Mesothelial cell of epicardium (in vitro differentiated cells): ENCODE measurements at regions not wholly inside any gene's neighbourhood (a gene's known extent, or its start where the extent isn't known, plus 50 kb on each side); places are given as distances from the start of the nearest gene placed in this dataset.

Experiments
- DNase-seq, 2 experiments: peaks; one replicate each; pipeline ENCODE4 v3.0.0; 2021; ENCODE audit warnings: low spot score in 2 of 2; ENCODE audit not compliant: unreplicated experiment in 2 of 2
- H3K27ac Mint-ChIP-seq: 2 replicates; pipeline ENCODE4 v1.8.0; 2021; ENCODE audit warnings: mixed read lengths
- H3K27me3 Mint-ChIP-seq: 2 replicates; pipeline ENCODE4 v1.8.0; 2021; ENCODE audit warnings: low read depth, mixed read lengths
- H3K36me3 Mint-ChIP-seq: 2 replicates; pipeline ENCODE4 v1.8.0; 2021; ENCODE audit warnings: mixed read lengths
- H3K4me1 Mint-ChIP-seq: 2 replicates; pipeline ENCODE4 v1.8.0; 2021; ENCODE audit warnings: mixed read lengths
- H3K4me3 Mint-ChIP-seq: 2 replicates; pipeline ENCODE4 v1.8.0; 2021; ENCODE audit warnings: mild to moderate bottlenecking, moderate library complexity, mixed read lengths
- H3K9me3 Mint-ChIP-seq: 2 replicates; pipeline ENCODE4 v1.8.0; 2021; ENCODE audit warnings: mixed read lengths
- CTCF ChIP-seq: fragments of 200-600 bp; sonication (generic); IDR thresholded peaks from one replicate; pipeline ENCODE4 v1.5.0; 2021; ENCODE audit warnings: antibody characterized with exemption; ENCODE audit not compliant: unreplicated experiment

GRCh38 chr3:150319900-150320299 is 88.2 kb upstream of the TSC22D2 start:
- no peak for TF ChIP-seq CTCF
- peak overlapping the region; percentile 62 for H3K27ac Mint-ChIP-seq
- H3K36me3 Mint-ChIP-seq: no peaks in the 10 kb centered on the region
- H3K9me3 Mint-ChIP-seq: peaks cover 9% of the 10 kb centered on the region
- H3K27me3 Mint-ChIP-seq: no peaks in the 10 kb centered on the region
- peaks cover 58% of the 10 kb centered on the region for H3K4me1 Mint-ChIP-seq
- DNase-seq: no peak
- no peak overlapping the region for H3K4me3 Mint-ChIP-seq

GRCh38 chr3:150317469-150317868 is 90.6 kb upstream of the TSC22D2 start:
- no peak for DNase-seq
- no peak for TF ChIP-seq CTCF
- peaks cover 60% of the 10 kb centered on the region for H3K4me1 Mint-ChIP-seq
- H3K27ac Mint-ChIP-seq: no peak overlapping the region
- no peaks in the 10 kb centered on the region for H3K36me3 Mint-ChIP-seq
- H3K27me3 Mint-ChIP-seq: no peaks in the 10 kb centered on the region
- H3K4me3 Mint-ChIP-seq: no peak overlapping the region
- H3K9me3 Mint-ChIP-seq: peaks cover 10% of the 10 kb centered on the region

GRCh38 chr3:150315721-150316120 is 92.4 kb upstream of the TSC22D2 start:
- no peaks in the 10 kb centered on the region for H3K27me3 Mint-ChIP-seq
- H3K4me1 Mint-ChIP-seq: peaks cover 49% of the 10 kb centered on the region
- H3K4me3 Mint-ChIP-seq: no peak overlapping the region
- peaks cover 6% of the 10 kb centered on the region for H3K9me3 Mint-ChIP-seq
- DNase-seq: no peak
- H3K36me3 Mint-ChIP-seq: no peaks in the 10 kb centered on the region
- TF ChIP-seq CTCF: no peak
- peak overlapping the region; percentile 58 for H3K27ac Mint-ChIP-seq

- peak overlapping the region; percentile 7 for H3K4me3 Mint-ChIP-seq
- H3K9me3 Mint-ChIP-seq: peaks cover 6% of the 10 kb centered on the region
- peaks cover 44% of the 10 kb centered on the region for H3K4me1 Mint-ChIP-seq
- TF ChIP-seq CTCF: no peak
- H3K27ac Mint-ChIP-seq: peak overlapping the region; percentile 93
- H3K27me3 Mint-ChIP-seq: no peaks in the 10 kb centered on the region
- H3K36me3 Mint-ChIP-seq: no peaks in the 10 kb centered on the region
- no peak for DNase-seq
These were observed 93.7 kb upstream of the TSC22D2 start for GRCh38 chr3:150314248-150315004.

GRCh38 chr3:150312018-150312657 is 96.0 kb upstream of the TSC22D2 start:
- no peaks in the 10 kb centered on the region for H3K36me3 Mint-ChIP-seq
- no peak overlapping the region for H3K27ac Mint-ChIP-seq
- no peak overlapping the region for H3K4me3 Mint-ChIP-seq
- TF ChIP-seq CTCF: no peak
- H3K9me3 Mint-ChIP-seq: peaks cover 12% of the 10 kb centered on the region
- no peak for DNase-seq
- H3K27me3 Mint-ChIP-seq: no peaks in the 10 kb centered on the region
- H3K4me1 Mint-ChIP-seq: peaks cover 53% of the 10 kb centered on the region
